Left lung (tissue), 4 donors: ENCODE measurements at regions not wholly inside any gene's neighbourhood (a gene's known extent, or its start where the extent isn't known, plus 50 kb on each side); places are given as distances from the start of the nearest gene placed in this dataset.

Experiments
- ATAC-seq: fragments of 200-7000 bp; cut with Tn5 transposase; one replicate; pipeline ENCODE4 v1.9.1; 2020; ENCODE audit warnings: moderate library complexity
- DNase-seq, 4 donors: peaks; one replicate each; pipeline ENCODE4 v3.0.0-alpha.2; 2013 to 2020
- H3K27ac ChIP-seq, 2 donors: fragments of 200-600 bp; sonication (generic) in 1 of 2; one replicate each; pipeline versions ENCODE4 v1.5.0 to v1.8.0; 2020 to 2021
- H3K27me3 ChIP-seq, 2 donors: fragments of 200-600 bp; sonication (generic) in 1 of 2; one replicate each; pipeline versions ENCODE4 v1.5.0 to v1.8.0; 2020 to 2021
- H3K36me3 ChIP-seq, 2 donors: fragments of 200-600 bp; sonication (generic) in 1 of 2; one replicate each; pipeline versions ENCODE4 v1.5.0 to v1.8.0; 2020 to 2021
- H3K4me1 ChIP-seq, 2 donors: fragments of 200-600 bp; one replicate each; pipeline ENCODE4 v1.8.0; 2021
- H3K4me3 ChIP-seq, 2 donors: fragments of 200-600 bp; sonication (generic) in 1 of 2; one replicate each; pipeline versions ENCODE4 v1.5.0 to v1.8.0; 2020 to 2021; ENCODE audit warnings: mild to moderate bottlenecking in 1 of 2
- H3K9me3 ChIP-seq, 2 donors: fragments of 200-600 bp; sonication (generic) in 1 of 2; one replicate each; pipeline versions ENCODE4 v1.5.0 to v1.8.0; 2020 to 2021
- intact Hi-C, 2 donors: fragments of 100-400 bp; cut with DNase I; formaldehyde crosslinking; loops; one replicate each; pipeline versions ENCODE4 v1.11.2 to v1.14.2; 2022
- TF ChIP-seq, protein P1 (sequence below), 2 donors: fragments of 200-600 bp; sonication (generic) in 1 of 2; IDR thresholded peaks; one replicate each; pipeline versions ENCODE4 v1.5.0 to v1.8.0; 2021; ENCODE audit warnings: antibody characterized with exemption in 2 of 2
- donor health status: DM: no; HTN: yes; CAD: no.
- donor health status: DM: no; HTN: no; CAD: no.

DNA sequence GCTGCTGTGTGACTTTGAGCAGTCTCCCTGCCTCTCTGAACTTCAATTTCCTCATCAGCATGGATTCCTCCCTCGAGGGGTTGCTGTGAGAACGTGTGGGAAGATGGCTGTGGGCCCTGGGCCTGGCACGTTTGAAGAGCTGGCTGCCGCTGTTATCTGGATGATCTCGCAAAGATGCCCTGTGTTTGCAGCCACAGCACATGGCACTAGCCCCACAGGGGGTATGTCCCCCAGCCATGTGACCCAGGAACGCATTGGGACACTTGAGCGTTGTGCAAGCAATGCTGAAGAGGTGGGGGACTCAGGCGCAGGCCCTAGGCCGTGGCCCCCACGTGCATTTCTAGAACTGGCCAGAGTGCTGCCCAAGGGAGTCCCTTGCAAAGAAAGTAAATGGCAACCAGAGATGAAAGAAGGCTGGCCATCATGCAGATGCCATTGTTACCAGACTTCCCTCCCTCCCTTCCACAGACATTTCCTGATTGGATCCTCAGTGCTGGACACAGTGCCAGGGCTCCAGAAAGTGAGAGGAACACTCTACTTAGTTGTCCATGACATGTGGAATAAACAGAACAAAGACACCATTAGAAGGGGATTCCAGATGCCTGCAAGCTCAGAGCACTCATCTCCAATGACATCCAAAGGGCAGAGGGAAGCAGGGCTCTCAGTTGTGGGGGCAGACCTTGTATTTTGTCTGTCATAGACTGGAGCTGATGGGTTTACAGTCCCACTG is 65.1 kb upstream of the NEURL1B start:
- H3K9me3 ChIP-seq: no peaks in the 10 kb centered on the region
- no peak overlapping the region for H3K4me3 ChIP-seq
- intact Hi-C loops: no loop called here
- ATAC-seq: no peak
- peak in 1 of 4 donors; percentile 55 for DNase-seq
- no peaks in the 10 kb centered on the region for H3K4me1 ChIP-seq
- no peaks in the 10 kb centered on the region for H3K27me3 ChIP-seq
- H3K36me3 ChIP-seq: no peaks in the 10 kb centered on the region
- no peak overlapping the region for H3K27ac ChIP-seq
- TF ChIP-seq, protein P1, sequence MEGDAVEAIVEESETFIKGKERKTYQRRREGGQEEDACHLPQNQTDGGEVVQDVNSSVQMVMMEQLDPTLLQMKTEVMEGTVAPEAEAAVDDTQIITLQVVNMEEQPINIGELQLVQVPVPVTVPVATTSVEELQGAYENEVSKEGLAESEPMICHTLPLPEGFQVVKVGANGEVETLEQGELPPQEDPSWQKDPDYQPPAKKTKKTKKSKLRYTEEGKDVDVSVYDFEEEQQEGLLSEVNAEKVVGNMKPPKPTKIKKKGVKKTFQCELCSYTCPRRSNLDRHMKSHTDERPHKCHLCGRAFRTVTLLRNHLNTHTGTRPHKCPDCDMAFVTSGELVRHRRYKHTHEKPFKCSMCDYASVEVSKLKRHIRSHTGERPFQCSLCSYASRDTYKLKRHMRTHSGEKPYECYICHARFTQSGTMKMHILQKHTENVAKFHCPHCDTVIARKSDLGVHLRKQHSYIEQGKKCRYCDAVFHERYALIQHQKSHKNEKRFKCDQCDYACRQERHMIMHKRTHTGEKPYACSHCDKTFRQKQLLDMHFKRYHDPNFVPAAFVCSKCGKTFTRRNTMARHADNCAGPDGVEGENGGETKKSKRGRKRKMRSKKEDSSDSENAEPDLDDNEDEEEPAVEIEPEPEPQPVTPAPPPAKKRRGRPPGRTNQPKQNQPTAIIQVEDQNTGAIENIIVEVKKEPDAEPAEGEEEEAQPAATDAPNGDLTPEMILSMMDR (IDR thresholded peaks at IDR 0.05): peak in 1 of 2 donors; percentile 7

DNA sequence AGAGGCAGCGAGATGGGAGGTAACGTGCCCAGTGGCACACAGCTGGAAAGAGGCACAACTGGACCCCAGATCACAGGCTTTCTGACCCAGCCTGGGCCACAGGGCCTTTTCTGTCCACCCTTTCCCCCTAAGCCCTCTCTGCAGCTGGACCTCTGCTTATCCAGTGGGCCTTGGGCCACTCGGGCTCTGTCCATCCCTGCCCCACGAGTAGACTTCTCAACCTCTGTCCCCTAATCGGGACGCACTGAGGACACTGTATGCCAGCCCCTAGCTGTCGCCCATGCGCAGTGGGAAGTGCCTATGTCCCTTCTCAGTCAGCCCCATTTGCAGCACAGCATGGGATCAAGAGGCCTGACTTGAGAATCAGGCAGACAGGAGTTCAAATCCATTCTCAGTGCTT is 65.6 kb upstream of the NEURL1B start:
- no peak overlapping the region for H3K27ac ChIP-seq
- H3K4me1 ChIP-seq: no peaks in the 10 kb centered on the region
- intact Hi-C loops: no loop called here

DNA sequence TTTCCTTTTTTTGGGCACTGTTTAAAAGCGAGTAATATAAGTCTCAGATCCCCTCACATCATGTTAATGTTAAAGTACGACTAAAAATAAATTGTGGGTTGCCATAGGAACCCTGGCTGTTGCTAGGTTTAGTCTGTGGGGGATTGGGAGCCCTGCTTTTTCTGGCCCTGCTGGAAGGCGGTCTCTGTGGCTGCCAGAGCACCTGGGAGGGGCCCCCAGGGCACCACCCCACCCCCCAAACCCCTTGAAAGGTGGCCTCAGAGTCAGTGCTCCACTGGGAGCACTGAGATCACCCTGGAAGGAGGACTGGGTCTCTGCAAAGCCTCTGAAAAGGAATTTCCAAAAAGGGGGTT is 66.2 kb upstream of the NEURL1B start:
- H3K27me3 ChIP-seq: no peaks in the 10 kb centered on the region
- no peaks in the 10 kb centered on the region for H3K9me3 ChIP-seq
- DNase-seq (peak in 1 of 4 donors; percentile 71), ATAC-seq (no peak)
- intact Hi-C loops: no loop called here
- H3K4me1 ChIP-seq: no peaks in the 10 kb centered on the region
- H3K27ac ChIP-seq: no peak overlapping the region
- H3K36me3 ChIP-seq: no peaks in the 10 kb centered on the region
- no peak overlapping the region for H3K4me3 ChIP-seq
- TF ChIP-seq, protein P1 (IDR thresholded peaks at IDR 0.05): no peak

More for the DNA sequence above, 65.6 kb upstream of the NEURL1B start:
- DNase-seq (no peak), ATAC-seq (no peak)
- no peak overlapping the region for H3K4me3 ChIP-seq
- TF ChIP-seq, protein P1 (IDR thresholded peaks at IDR 0.05): no peak
- no peaks in the 10 kb centered on the region for H3K27me3 ChIP-seq
- no peaks in the 10 kb centered on the region for H3K9me3 ChIP-seq
- H3K36me3 ChIP-seq: no peaks in the 10 kb centered on the region

DNA sequence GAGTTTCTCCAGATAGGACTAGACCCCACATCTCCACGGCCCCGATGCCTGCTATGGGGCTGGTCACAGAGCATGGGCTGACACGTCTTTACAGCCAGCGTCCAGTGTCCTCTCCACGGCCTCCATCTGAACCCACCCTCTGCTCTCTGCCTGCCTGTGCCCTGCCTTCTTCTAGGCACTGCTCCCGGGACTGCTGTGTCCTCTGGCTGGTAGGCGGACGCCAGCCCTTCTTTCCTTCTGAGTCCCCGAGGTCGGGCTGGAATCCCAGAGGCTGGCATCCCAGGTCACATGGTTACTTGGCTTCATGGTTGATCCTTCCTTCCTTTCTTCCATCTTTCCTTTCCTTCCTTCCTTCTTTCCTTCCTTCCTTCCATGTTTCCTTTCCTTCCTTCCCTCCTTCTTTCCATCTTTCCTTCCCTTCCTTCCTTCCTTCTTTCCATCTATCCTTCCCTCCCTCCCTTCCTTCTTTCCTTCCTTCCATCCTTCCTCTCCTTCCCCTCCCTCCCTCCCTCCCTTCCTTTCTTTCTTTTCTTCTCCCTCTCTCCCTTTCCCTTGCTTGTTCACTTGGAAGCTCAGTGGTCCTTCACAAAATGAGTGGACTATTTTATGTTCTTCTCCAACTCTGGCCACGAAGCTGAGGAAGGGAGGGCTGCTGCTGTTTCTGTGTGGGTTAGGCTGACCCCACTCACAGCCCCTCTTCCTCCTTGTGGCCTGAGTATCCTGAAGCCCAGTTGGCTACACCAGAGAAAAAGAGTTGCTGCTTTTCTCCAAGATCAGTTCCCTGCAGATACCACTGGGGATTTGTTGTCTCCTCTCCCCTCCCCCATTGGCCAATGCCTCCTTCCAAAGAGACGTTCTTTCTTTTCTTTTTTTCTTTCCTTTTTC is 66.8 kb upstream of the NEURL1B start:
- DNase-seq (no peak), ATAC-seq (no peak)
- Histone ChIP-seq H3K36me3 (no peaks in the 10 kb centered on the region), H3K27ac (no peak overlapping the region), H3K27me3 (no peaks in the 10 kb centered on the region), H3K9me3 (no peaks in the 10 kb centered on the region), H3K4me3 (no peak overlapping the region), H3K4me1 (no peaks in the 10 kb centered on the region)
- TF ChIP-seq, protein P1 (IDR thresholded peaks at IDR 0.05): no peak
- intact Hi-C loops: no loop called here
